Heart left ventricle (tissue), 16 donors: ENCODE measurements at regions not wholly inside any gene's neighbourhood (a gene's known extent, or its start where the extent isn't known, plus 50 kb on each side); places are given as distances from the start of the nearest gene placed in this dataset.

Experiments used
- ATAC-seq, 4 donors: fragments of 200-7000 bp; cut with Tn5 transposase; one replicate each; pipeline ENCODE4 v1.9.1; 2020 to 2022; ENCODE audit warnings: moderate library complexity in 4 of 4, mild to moderate bottlenecking in 3 of 4, moderate number of reproducible peaks in 1 of 4
- DNase-seq, 5 donors: peaks; one replicate each; pipeline ENCODE4 v3.0.0-alpha.2; 2020
- H3K27ac ChIP-seq, 12 donors: fragments of 200-600 bp; sonication (generic) in 4 of 12; one replicate each; pipeline versions ENCODE4 v1.5.0 to v1.8.0; 2016 to 2022; ENCODE audit warnings: mild to moderate bottlenecking in 2 of 12
- H3K27me3 ChIP-seq, 9 donors: fragments of 200-600 bp; sonication (generic) in 2 of 9; one replicate each; pipeline versions ENCODE4 v1.5.1 to v1.8.0; 2016 to 2022; ENCODE audit warnings: mild to moderate bottlenecking in 3 of 9
- H3K36me3 ChIP-seq, 9 donors: fragments of 200-600 bp; sonication (generic) in 2 of 9; one replicate each; pipeline versions ENCODE4 v1.5.0 to v1.8.0; 2018 to 2022; ENCODE audit warnings: mild to moderate bottlenecking in 2 of 9
- H3K4me1 ChIP-seq, 12 donors: fragments of 200-600 bp; sonication (generic) in 4 of 12; one replicate each; pipeline versions ENCODE4 v1.5.0 to v1.8.0; 2016 to 2022; ENCODE audit warnings: mild to moderate bottlenecking in 3 of 12
- H3K4me3 ChIP-seq, 12 donors: fragments of 200-600 bp; sonication (generic) in 4 of 12; one replicate each; pipeline versions ENCODE4 v1.5.0 to v1.8.0; 2017 to 2022; ENCODE audit warnings: mild to moderate bottlenecking in 9 of 12, moderate library complexity in 4 of 12
- H3K9me3 ChIP-seq, 12 donors: fragments of 200-600 bp; sonication (generic) in 4 of 12; one replicate each; pipeline versions ENCODE4 v1.5.0 to v1.8.0; 2016 to 2022; ENCODE audit warnings: mild to moderate bottlenecking in 1 of 12
- POLR2A ChIP-seq, 2 donors: fragments of 450-650 bp; IDR thresholded peaks; one replicate each; pipeline ENCODE4 v1.6.1; 2017; ENCODE audit warnings: antibody characterized with exemption in 2 of 2, mild to moderate bottlenecking in 2 of 2, moderate library complexity in 2 of 2
- WGBS, 4 donors: extraction: QIAGEN DNeasy Blood & Tissue Kit in 2 of 4; methylation state at CpG; one replicate each; pipeline versions ENCODE4 v1.1.5 to v1.1.7; 2013 to 2018; 5-methylcytosine and 5-hydroxymethylcytosine counted together
- intact Hi-C, 10 donors: fragments of 100-400 bp; cut with DNase I; formaldehyde crosslinking; loops; one replicate each; pipeline versions ENCODE4 v1.11.1 to v1.14.2; 2022
- TF ChIP-seq, protein P1 (sequence below), 12 donors: fragments of 200-600 bp; sonication (generic) in 4 of 12; IDR thresholded peaks; one replicate each; pipeline versions ENCODE4 v1.5.0 to v1.8.0; 2018 to 2022; ENCODE audit warnings: antibody characterized with exemption in 12 of 12, mild to moderate bottlenecking in 5 of 12
- donor health status: ischemic (EF 13 %, LVEDD 7.1; RV severe dilation, severe dysfunction).
- donor health status: healthy with polysubstance abuse.
- donor health status: DM: no; HTN: yes; CAD: no.
- donor health status: DM: no; HTN: no; CAD: no.
- donor health status: ischemic (EF 25% LVEDD 6.9; RV normal size, moderate dysfunction).
- donor health status: ischemic (EF 25% LVEDD 5.7; RV mildly dilated, moderate dysfunction).
- donor health status: healthy.
- donor health status: DM: yes; HTN: yes; CAD: no.
- donor health status: ischemic (EF 35%, LVEDD 5.7; RV mildly dilated, moderate dysfunction).
- donor health status: nonischemic (EF 11% LVEDD 7.7; RV severe dilation, severe dysfunction).
- donor health status: DM: yes; HTN: yes; CAD: no.
- donor health status: PGD.
- donor health status: ischemic (EF 29% LVEDD 5.4; RV normal size, mild dysfunction).
- donor health status: nonischemic (EF 23%, LVEDD 6.1; RV moderate dilation, normal function).

DNA sequence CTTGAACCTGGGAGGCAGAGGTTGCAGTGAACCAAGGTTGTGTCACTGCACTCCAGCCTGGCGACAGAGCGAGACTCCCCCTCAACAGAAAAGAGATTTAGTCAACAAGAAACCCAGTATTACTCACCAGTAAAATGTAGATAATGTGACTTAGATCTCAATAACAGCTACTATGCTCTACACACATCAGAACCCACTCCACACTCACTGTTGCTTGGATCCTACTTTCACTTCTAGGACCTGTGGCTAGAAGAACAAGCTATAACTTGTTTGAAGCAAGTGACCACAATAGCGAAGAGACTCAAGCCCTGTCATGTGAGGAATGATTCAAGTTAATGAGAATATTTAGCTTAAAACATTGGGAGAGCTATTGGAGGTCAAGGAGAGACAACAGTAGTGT, 100.7 kb downstream of the ANXA2 start:
- peaks cover 0 to 5% (median 0%) of the 10 kb centered on the region in 9 donors for H3K27me3 ChIP-seq
- intact Hi-C loops = no loop called here
- H3K4me1 ChIP-seq = peaks cover 0 to 4% (median 0%) of the 10 kb centered on the region in 12 donors
- ATAC-seq (no peak), DNase-seq (no peak)
- no peak overlapping the region for H3K4me3 ChIP-seq
- 90 to 94% (median 91%) methylated on average over 3 of the region's 3 CpGs for WGBS, 4 donors
- TF ChIP-seq, protein P1, sequence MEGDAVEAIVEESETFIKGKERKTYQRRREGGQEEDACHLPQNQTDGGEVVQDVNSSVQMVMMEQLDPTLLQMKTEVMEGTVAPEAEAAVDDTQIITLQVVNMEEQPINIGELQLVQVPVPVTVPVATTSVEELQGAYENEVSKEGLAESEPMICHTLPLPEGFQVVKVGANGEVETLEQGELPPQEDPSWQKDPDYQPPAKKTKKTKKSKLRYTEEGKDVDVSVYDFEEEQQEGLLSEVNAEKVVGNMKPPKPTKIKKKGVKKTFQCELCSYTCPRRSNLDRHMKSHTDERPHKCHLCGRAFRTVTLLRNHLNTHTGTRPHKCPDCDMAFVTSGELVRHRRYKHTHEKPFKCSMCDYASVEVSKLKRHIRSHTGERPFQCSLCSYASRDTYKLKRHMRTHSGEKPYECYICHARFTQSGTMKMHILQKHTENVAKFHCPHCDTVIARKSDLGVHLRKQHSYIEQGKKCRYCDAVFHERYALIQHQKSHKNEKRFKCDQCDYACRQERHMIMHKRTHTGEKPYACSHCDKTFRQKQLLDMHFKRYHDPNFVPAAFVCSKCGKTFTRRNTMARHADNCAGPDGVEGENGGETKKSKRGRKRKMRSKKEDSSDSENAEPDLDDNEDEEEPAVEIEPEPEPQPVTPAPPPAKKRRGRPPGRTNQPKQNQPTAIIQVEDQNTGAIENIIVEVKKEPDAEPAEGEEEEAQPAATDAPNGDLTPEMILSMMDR (IDR thresholded peaks at IDR 0.05) = no peak
- no peak for TF ChIP-seq POLR2A (IDR thresholded peaks at IDR 0.05)
- H3K27ac ChIP-seq = no peak overlapping the region
- H3K9me3 ChIP-seq = no peaks in the 10 kb centered on the region
- no peaks in the 10 kb centered on the region for H3K36me3 ChIP-seq
